Neural progenitor cell (in vitro differentiated cells): ENCODE measurements at regions not wholly inside any gene's neighbourhood (a gene's known extent, or its start where the extent isn't known, plus 50 kb on each side); places are given as distances from the start of the nearest gene placed in this dataset.

Source experiments
- DNase-seq: peaks from one replicate; pipeline ENCODE4 v3.0.0-alpha.2; 2016; ENCODE audit warnings: low spot score
- H2AFZ ChIP-seq: fragments of 200-600 bp; sonication (generic); replicated peaks from 2 replicates; pipeline ENCODE4 v1.6.1; 2016; ENCODE audit warnings: antibody characterized with exemption
- H3F3A ChIP-seq: fragments of 200-600 bp; sonication (generic); 2 replicates; pipeline ENCODE4 v1.6.1; 2016; ENCODE audit warnings: antibody characterized with exemption, low read depth
- H3K27ac ChIP-seq: fragments of 200-600 bp; sonication (generic); 2 replicates; pipeline ENCODE4 v1.5.1; 2016; ENCODE audit warnings: mild to moderate bottlenecking
- H3K27me3 ChIP-seq: fragments of 200-600 bp; sonication (generic); 2 replicates; pipeline ENCODE4 v1.6.1; 2016; ENCODE audit warnings: mild to moderate bottlenecking, moderate library complexity
- H3K36me3 ChIP-seq: fragments of 200-600 bp; sonication (generic); 2 replicates; pipeline ENCODE4 v1.5.1; 2016
- H3K4me1 ChIP-seq: fragments of 200-600 bp; sonication (generic); 2 replicates; pipeline ENCODE4 v1.6.1; 2016; ENCODE audit warnings: mixed run types
- H3K4me2 ChIP-seq: fragments of 200-600 bp; sonication (generic); 2 replicates; pipeline ENCODE4 v1.6.1; 2016
- H3K4me3 ChIP-seq: fragments of 200-600 bp; sonication (generic); 2 replicates; pipeline ENCODE4 v1.5.1; 2016
- H3K79me2 ChIP-seq: fragments of 200-600 bp; sonication (generic); 2 replicates; pipeline ENCODE4 v1.6.1; 2016; ENCODE audit warnings: low read depth
- H3K9ac ChIP-seq: fragments of 200-600 bp; sonication (generic); 2 replicates; pipeline ENCODE4 v1.6.1; 2016
- H3K9me3 ChIP-seq: fragments of 200-600 bp; sonication (generic); 2 replicates; pipeline ENCODE4 v1.5.1; 2016; ENCODE audit warnings: low read depth
- H4K20me1 ChIP-seq: fragments of 200-600 bp; sonication (generic); 2 replicates; pipeline ENCODE4 v1.6.1; 2016; ENCODE audit warnings: low read depth
- H3K27ac Mint-ChIP-seq: 3 replicates; pipeline ENCODE4 v1.8.0; 2021; ENCODE audit warnings: mixed read lengths
- H3K27me3 Mint-ChIP-seq: 2 replicates; pipeline ENCODE4 v1.8.0; 2022; ENCODE audit warnings: low read depth, mild to moderate bottlenecking, inconsistent platforms, moderate library complexity, mixed read lengths; ENCODE audit not compliant: insufficient read depth
- H3K36me3 Mint-ChIP-seq: 3 replicates; pipeline ENCODE4 v1.8.0; 2021; ENCODE audit warnings: mixed read lengths
- H3K4me1 Mint-ChIP-seq: 3 replicates; pipeline ENCODE4 v1.8.0; 2021; ENCODE audit warnings: mixed read lengths
- H3K4me3 Mint-ChIP-seq: 3 replicates; pipeline ENCODE4 v1.8.0; 2021; ENCODE audit warnings: mild to moderate bottlenecking, moderate library complexity, mixed read lengths
- H3K9me3 Mint-ChIP-seq: 3 replicates; pipeline ENCODE4 v1.8.0; 2020; ENCODE audit warnings: mixed read lengths
- EZH2 ChIP-seq: fragments of 200-600 bp; sonication (generic); IDR thresholded peaks from 2 replicates; pipeline ENCODE4 v1.6.1; 2017; ENCODE audit warnings: antibody characterized with exemption, mild to moderate bottlenecking, moderate library complexity
- EZH2phosphoT487 ChIP-seq: fragments of 200-600 bp; sonication (generic); IDR thresholded peaks from 2 replicates; pipeline ENCODE4 v1.6.1; 2017; ENCODE audit warnings: antibody characterized with exemption
- TF ChIP-seq, protein P1 (sequence below): fragments of 200-600 bp; sonication (generic); IDR thresholded peaks from 2 replicates; pipeline ENCODE4 v1.5.1; 2017; ENCODE audit warnings: antibody characterized with exemption, mild to moderate bottlenecking

DNA sequence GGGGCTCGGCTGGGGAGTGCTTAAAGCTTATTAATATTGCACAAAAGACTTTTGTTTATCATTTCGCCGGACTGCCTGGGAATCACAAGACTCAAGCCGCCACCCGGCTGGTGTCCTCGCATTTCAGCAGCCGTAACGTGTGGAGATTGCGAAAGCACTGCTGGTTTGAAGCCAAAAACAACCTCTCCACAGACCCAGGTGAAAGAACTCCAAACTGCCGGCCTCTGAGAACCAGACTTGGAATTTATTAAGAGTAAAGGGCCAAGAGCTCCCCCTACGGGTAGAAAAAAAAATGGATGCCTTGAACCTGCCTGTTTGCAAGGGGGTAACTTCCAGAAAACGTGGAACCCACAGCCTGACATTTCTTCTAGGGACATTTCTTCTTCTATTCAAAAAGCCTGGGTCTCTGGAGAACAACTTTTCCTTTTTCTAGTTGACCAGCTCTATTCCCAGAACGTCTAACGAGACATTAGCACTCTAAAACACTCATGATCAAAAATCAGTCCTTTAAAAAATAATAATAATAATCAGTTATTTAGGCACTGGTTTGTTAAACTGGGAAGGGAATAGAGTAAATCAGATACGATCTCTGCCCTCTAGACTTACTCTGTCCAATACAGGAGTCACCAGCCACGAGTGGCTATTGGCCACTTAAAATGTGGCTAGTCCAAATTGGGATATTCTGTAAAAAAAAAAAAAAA lies 216.3 kb downstream of the C1D start:
- Histone ChIP-seq H3K4me3 (no peak overlapping the region), H2AFZ (peak overlapping the region; percentile 68)
- DNase-seq = peak; percentile 84

DNA sequence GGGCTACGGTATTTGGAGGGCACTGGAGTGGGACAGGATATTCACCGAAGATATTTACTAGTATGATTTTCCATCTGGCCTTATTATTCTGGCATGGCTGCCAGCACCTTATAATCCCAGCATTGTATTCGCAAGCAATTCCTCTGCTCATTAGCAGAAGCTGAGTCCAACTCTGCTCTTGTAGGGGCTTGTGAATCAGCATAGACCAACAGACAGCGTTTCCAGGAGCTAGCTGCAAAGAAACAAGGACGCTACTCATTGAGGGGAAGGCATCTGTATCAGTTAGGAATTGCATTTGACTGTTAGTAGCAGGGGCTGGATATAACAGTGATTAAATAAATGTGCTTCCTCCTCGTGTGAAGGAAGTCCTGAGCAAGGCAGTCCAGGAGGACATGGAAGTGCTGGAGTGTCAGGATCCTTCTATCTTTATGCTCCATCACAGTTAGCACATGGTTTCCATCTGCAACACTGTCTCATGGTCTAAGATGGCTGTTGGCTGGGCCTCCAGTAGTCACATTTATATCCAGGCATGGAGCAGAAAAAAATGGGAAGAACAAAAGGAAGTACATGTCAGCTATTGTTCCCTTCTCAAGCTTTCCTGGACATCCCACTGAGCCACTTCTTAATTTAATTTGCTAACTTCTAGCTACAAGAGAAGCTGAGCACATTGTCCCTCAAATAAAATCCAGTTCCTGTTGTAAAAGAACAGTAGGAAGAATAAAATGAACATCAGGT lies 214.1 kb downstream of the C1D start:
- Histone ChIP-seq H3K9ac (no peak overlapping the region), H3K4me2 (no peak overlapping the region), H3F3A (peaks cover 10% of the 10 kb centered on the region), H3K27me3 (no peaks in the 10 kb centered on the region), H3K4me1 (peaks cover 15% of the 10 kb centered on the region), H4K20me1 (no peaks in the 10 kb centered on the region), H3K36me3 (no peaks in the 10 kb centered on the region), H2AFZ (no peak overlapping the region), H3K4me3 (no peak overlapping the region), H3K9me3 (no peaks in the 10 kb centered on the region), H3K79me2 (no peaks in the 10 kb centered on the region), H3K27ac (no peak overlapping the region)
- Mint-ChIP-seq H3K4me1 (peaks cover 42% of the 10 kb centered on the region), H3K36me3 (no peaks in the 10 kb centered on the region), H3K27ac (no peak overlapping the region), H3K4me3 (no peak overlapping the region), H3K27me3 (peaks cover 4% of the 10 kb centered on the region), H3K9me3 (no peaks in the 10 kb centered on the region)
- TF ChIP-seq, protein P1, sequence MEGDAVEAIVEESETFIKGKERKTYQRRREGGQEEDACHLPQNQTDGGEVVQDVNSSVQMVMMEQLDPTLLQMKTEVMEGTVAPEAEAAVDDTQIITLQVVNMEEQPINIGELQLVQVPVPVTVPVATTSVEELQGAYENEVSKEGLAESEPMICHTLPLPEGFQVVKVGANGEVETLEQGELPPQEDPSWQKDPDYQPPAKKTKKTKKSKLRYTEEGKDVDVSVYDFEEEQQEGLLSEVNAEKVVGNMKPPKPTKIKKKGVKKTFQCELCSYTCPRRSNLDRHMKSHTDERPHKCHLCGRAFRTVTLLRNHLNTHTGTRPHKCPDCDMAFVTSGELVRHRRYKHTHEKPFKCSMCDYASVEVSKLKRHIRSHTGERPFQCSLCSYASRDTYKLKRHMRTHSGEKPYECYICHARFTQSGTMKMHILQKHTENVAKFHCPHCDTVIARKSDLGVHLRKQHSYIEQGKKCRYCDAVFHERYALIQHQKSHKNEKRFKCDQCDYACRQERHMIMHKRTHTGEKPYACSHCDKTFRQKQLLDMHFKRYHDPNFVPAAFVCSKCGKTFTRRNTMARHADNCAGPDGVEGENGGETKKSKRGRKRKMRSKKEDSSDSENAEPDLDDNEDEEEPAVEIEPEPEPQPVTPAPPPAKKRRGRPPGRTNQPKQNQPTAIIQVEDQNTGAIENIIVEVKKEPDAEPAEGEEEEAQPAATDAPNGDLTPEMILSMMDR = no peak
- TF ChIP-seq EZH2 = no peak
- no peak for TF ChIP-seq EZH2phosphoT487
- peak; percentile 15 for DNase-seq

More for the DNA sequence above, 216.3 kb downstream of the C1D start:
- H4K20me1 ChIP-seq = no peaks in the 10 kb centered on the region
- H3K36me3 Mint-ChIP-seq = no peaks in the 10 kb centered on the region
- peaks cover 10% of the 10 kb centered on the region for H3F3A ChIP-seq
- H3K27me3 ChIP-seq = no peaks in the 10 kb centered on the region
- peaks cover 15% of the 10 kb centered on the region for H3K4me1 ChIP-seq
- H3K79me2 ChIP-seq = no peaks in the 10 kb centered on the region
- H3K27ac Mint-ChIP-seq = peak overlapping the region; percentile 43
- H3K9me3 Mint-ChIP-seq = no peaks in the 10 kb centered on the region
- peaks cover 23% of the 10 kb centered on the region for H3K4me1 Mint-ChIP-seq
- no peaks in the 10 kb centered on the region for H3K9me3 ChIP-seq
- H3K27me3 Mint-ChIP-seq = peaks cover 2% of the 10 kb centered on the region
- no peak overlapping the region for H3K9ac ChIP-seq
- H3K4me2 ChIP-seq = peak overlapping the region; percentile 34
- peak overlapping the region; percentile 46 for H3K4me3 Mint-ChIP-seq
- H3K27ac ChIP-seq = no peak overlapping the region
- TF ChIP-seq EZH2phosphoT487 = no peak
- TF ChIP-seq, protein P1 = peak; percentile 83
- no peaks in the 10 kb centered on the region for H3K36me3 ChIP-seq

DNA sequence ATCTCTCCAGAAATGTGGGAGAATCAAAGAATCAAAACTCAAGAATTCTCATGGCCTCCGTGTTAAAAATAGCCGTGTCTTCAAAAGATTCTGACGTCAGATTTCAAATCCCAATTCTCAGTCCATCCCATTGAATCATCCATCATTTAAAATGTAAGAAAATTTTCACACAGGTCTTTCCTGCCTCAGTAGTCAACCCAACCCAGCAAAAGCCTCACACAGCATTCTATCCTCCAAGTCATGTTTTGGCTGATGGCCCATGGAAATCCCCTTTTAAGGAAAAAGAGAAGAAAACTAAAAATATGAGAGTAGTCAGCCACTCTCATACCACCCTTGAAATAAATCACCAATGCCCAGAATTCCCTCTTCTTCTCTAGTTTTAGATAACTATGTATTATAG lies 211.8 kb downstream of the C1D start:
- Mint-ChIP-seq H3K27me3 (peaks cover 4% of the 10 kb centered on the region), H3K9me3 (no peaks in the 10 kb centered on the region), H3K36me3 (no peaks in the 10 kb centered on the region), H3K4me1 (peaks cover 37% of the 10 kb centered on the region), H3K4me3 (no peak overlapping the region), H3K27ac (no peak overlapping the region)
- Histone ChIP-seq H3K9me3 (no peaks in the 10 kb centered on the region), H3K36me3 (no peaks in the 10 kb centered on the region), H3K4me2 (no peak overlapping the region), H3K4me1 (peaks cover 8% of the 10 kb centered on the region), H4K20me1 (no peaks in the 10 kb centered on the region), H2AFZ (no peak overlapping the region), H3K27ac (no peak overlapping the region), H3K9ac (no peak overlapping the region), H3K79me2 (no peaks in the 10 kb centered on the region), H3K4me3 (no peak overlapping the region), H3F3A (peaks cover 4% of the 10 kb centered on the region), H3K27me3 (no peaks in the 10 kb centered on the region)
- no peak for DNase-seq
- TF ChIP-seq EZH2phosphoT487 (no peak), EZH2 (no peak)
- TF ChIP-seq, protein P1 = no peak
